ENCODE measurements at regions not wholly inside any gene's neighbourhood (a gene's known extent, or its start where the extent isn't known, plus 50 kb on each side); places are given as distances from the start of the nearest gene placed in this dataset.

- DNase-seq (ENCODE audit: low read depth), result no peak
Measured at GRCh38 chr3:189049458-189050236, 122.1 kb upstream of the TPRG1 start.

GRCh38 chr3:189053322-189053721 lies 118.4 kb upstream of the TPRG1 start:
- DNase-seq (ENCODE audit: low read depth), result no peak

GRCh38 chr3:189056646-189057335 lies 115.0 kb upstream of the TPRG1 start:
- no peak for DNase-seq (ENCODE audit: low read depth)

- no peak for DNase-seq (ENCODE audit: low read depth)
Measured at GRCh38 chr3:189057369-189057768, 114.4 kb upstream of the TPRG1 start.

- no peak for DNase-seq (ENCODE audit: low read depth)
Measured at GRCh38 chr3:189058071-189058470, 113.7 kb upstream of the TPRG1 start.

GRCh38 chr3:189070965-189071364 lies 100.8 kb upstream of the TPRG1 start:
- DNase-seq (ENCODE audit: low read depth), result no peak

- DNase-seq (ENCODE audit: low read depth), result no peak
Measured at GRCh38 chr3:189071446-189071845, 100.3 kb upstream of the TPRG1 start.

- DNase-seq (ENCODE audit: low read depth), result no peak
Measured at GRCh38 chr3:189076449-189076848, 95.3 kb upstream of the TPRG1 start.

- DNase-seq (ENCODE audit: low read depth), result no peak
Measured at GRCh38 chr3:189080745-189081144, 91.0 kb upstream of the TPRG1 start.

GRCh38 chr3:189082666-189083427 lies 88.9 kb upstream of the TPRG1 start:
- no peak for DNase-seq (ENCODE audit: low read depth)

- no peak for DNase-seq (ENCODE audit: low read depth)
Measured at GRCh38 chr3:189084620-189085019, 87.2 kb upstream of the TPRG1 start.

GRCh38 chr3:189092547-189092946 lies 79.2 kb upstream of the TPRG1 start:
- DNase-seq (ENCODE audit: low read depth), result no peak

GRCh38 chr3:189094539-189094938 lies 77.2 kb upstream of the TPRG1 start:
- no peak for DNase-seq (ENCODE audit: low read depth)

GRCh38 chr3:189096092-189096491 lies 75.7 kb upstream of the TPRG1 start:
- no peak for DNase-seq (ENCODE audit: low read depth)

- DNase-seq (ENCODE audit: low read depth), result no peak
Measured at GRCh38 chr3:189099031-189099471, 72.7 kb upstream of the TPRG1 start.

GRCh38 chr3:189099505-189100290 lies 72.1 kb upstream of the TPRG1 start:
- no peak for DNase-seq (ENCODE audit: low read depth)

- DNase-seq (ENCODE audit: low read depth), result no peak
Measured at GRCh38 chr3:189100866-189101265, 70.9 kb upstream of the TPRG1 start.

- no peak for DNase-seq (ENCODE audit: low read depth)
Measured at GRCh38 chr3:189101594-189101993, 70.2 kb upstream of the TPRG1 start.

- no peak for DNase-seq (ENCODE audit: low read depth)
Measured at GRCh38 chr3:189103208-189103607, 68.6 kb upstream of the TPRG1 start.

GRCh38 chr3:189108067-189108466 lies 63.7 kb upstream of the TPRG1 start:
- DNase-seq (ENCODE audit: low read depth), result no peak

- no peak for DNase-seq (ENCODE audit: low read depth)
Measured at GRCh38 chr3:189108735-189109134, 63.0 kb upstream of the TPRG1 start.

GRCh38 chr3:189109145-189109544 lies 62.6 kb upstream of the TPRG1 start:
- no peak for DNase-seq (ENCODE audit: low read depth)
